NCI-H446 (cell line): ENCODE measurements at regions not wholly inside any gene's neighbourhood (a gene's known extent, or its start where the extent isn't known, plus 50 kb on each side); places are given as distances from the start of the nearest gene placed in this dataset.
"Not testable (repeated sequence)": the region's sequence is repeated elsewhere in the genome, so short reads cannot be mapped to it uniquely, and the experiment has no call there.

Experiments used
- DNase-seq, 2 experiments: peaks; one replicate each; lab custom pipeline; 2025; lab: John Stamatoyannopoulos, UW

DNA sequence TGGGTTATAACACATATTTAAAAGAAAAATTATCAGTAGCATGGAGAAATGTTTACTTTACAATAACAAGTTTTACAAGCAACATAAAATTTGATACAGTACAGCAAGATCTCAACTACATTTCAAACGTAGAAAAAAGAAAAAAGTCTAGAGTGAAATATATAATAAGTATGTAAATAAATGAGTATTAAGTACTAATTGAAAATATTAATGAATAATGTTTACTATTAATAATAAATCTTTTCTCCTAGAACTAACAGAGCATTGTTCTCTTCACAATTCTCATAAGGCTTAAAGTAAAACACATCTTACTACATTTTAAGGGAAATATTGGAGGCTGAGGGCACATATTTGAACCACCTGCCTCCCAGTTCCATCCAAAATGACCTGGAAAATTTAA is 72.1 kb downstream of the TMEM212 start:
- no peak for DNase-seq

DNA sequence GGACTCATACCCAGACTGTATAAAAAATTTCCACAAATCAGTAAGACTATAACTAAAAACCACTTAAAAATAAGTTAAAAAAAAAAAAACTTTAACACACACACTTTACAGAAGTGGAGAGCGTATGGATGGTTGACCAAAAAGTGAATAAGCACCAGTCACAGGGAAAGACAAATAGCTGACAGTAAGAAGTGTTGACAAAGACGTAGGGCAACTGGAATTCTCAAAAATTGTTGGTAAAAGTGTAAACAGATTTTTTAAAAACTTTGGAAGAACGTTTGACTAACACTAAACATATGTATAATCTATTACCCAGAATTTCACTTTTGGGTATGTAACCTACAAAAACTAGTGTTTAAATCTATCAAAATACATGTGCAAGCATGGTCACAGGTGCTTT is 73.7 kb downstream of the TMEM212 start:
- DNase-seq, result no peak

DNA sequence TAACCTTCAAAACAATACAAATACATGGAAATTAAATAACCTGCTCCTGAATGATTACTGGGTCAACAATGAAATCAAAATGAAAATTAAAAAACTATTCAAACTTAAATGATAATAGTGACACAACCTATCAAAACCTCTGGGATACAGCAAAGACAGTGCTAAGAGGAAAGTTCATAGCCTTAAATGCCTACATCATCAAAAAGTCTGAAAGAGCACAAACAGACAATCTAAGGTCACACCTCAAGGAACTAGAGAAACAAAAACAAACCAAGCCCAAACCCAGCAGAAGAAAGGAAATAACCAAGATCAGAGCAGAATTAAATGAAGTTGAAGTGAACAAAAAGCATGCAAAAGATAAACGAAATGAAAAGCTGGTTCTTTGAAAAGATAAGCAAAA is 79.5 kb downstream of the TMEM212 start:
- DNase-seq, result not testable (repeated sequence)

DNA sequence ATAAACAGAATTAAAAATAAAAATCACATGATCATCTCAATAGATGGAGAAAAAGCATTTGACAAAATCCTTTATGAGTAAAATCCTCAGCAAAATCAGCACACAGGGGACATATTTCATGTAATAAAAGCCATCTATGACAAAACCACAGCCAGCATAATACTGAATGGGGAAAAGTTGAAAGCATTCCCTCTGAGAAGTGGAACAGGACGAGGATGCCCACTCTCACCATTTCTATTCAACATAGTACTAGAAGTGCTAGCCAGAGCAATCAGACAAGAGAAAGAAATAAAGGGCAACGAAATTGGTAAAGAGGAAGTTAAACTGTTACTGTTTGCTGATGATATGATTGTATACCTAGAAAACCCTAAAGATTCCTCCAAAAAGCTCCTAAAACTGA is 80.5 kb downstream of the TMEM212 start:
- not testable (repeated sequence) for DNase-seq

DNA sequence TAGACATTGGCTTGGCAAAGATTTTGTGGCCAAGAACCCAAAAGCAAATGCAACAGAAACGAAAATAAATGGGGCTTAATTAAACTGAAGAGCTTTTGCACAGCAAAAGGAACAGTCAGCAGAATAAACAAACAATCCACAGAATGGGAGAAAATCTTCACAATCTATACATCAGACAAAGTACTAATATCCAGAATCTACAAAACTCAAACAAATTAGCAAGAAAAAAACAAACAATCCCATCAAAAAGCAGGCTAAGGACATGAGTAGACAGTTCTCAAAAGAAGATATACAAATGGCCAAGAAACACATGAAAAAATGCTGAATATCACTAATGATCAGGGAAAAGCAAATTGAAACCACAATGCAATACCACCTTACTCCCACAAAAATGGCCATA is 81.7 kb downstream of the TMEM212 start:
- DNase-seq, result not testable (repeated sequence)

DNA sequence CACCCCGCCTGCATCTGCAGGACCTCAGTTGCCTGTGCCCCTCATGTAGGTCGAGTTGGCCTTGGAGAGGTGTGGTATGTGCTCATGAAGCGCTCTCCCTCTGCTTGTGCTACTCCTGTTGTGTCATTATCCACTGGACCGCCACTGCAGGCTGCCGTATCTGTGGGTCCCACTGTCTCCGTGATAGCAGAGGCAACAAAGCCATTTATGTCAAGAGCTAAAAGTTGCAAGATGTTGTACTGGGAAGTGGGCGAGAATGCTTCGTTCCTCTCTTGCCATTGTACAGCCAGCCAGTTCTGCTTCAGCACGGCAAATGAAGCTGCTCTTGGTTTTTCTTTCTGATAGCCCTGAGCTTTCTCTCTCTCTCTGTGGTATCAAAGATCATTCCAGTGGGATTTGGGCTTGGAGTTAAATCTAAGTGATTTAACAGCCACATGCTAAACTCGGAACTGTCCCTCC is 89.0 kb downstream of the TMEM212 start:
- DNase-seq, result no peak

DNA sequence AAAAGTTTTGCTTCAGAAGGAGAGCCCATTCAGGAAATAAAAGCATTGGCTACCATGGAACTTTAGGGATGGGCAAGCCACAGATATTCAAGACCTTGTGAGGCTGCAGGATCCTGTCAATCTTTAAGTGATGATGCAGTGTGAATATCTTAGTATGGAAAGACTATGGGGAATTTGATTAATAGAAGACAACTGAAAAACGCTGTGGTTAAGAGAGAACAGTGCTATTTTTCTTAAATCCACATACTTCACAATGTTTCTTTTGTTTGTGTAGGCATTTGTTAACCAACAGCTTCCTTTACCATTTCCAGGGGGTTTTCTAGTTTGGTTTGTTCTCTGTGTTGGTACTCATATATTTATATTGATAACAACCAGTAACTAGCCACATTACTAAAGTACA is 90.3 kb downstream of the TMEM212 start:
- DNase-seq, result no peak

DNA sequence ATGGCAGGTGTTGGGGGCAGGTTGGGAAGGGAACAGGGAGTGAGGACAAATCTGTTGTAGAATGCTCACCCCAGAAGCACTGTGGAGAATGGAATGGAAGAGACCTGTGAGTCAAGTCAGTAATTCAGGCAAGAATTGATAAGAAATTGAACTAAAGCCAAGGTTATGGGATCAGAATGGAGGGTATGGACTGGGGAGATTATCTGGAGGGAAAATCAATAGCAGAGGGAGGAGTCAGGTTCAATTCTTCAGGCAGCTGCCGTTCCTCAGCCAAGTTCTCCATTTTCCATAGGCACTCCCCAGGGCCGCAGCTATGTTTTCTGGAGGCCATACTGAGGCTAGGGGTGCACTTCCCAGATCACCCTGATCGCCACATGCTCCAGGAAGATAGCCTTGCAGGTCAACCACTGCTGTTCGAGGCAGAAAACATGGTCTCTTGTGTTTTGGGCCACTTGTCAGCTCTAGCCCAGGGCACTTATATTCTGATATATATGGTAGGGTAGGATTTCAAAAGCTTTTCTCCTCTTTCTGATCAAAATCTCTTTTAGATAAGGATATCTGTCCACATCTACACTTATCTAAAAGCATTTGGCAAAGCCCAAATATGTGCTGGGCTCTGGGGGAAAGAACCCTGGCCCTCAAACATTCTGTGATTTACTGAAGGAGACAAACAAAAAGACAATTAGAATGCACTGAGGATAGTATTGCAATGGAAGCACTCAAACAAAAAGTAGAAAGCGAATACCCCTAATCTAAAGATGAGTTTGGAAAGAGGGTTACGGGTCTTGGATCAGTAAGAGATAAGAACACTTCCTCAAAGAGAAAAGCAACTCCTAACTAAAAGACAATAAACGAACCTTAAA is 92.3 kb downstream of the TMEM212 start:
- no peak for DNase-seq

DNA sequence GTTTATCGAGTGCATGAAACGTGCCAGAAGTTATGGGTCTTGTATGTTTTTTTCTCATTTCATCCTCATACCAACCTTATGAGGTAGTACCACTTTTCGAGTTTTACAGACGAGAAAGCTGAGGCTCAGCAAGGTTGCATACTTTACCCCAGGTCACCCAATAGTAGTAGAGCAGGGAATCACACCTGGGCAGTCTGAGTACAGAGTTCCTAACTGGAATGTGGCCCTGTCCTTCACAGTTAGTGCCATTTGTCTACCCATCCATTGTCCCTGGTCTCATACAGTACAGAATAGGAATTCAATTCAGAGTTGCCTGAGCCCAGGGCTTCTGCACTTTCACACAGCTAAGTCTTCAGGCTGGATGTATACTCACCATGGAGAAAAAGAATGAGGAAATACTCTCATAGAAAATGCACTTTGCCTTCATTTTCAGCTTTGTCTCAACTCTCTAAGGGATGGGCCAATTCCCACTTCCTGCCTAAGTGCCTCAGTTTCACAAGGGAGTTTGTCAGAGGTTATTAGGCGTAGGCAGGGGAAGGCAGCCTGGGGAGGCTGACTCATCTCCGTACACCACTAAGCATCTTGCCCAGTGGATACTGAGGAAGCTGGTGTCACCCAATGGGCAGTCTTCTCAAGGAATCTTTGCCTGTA is 93.2 kb downstream of the TMEM212 start:
- no peak for DNase-seq

DNA sequence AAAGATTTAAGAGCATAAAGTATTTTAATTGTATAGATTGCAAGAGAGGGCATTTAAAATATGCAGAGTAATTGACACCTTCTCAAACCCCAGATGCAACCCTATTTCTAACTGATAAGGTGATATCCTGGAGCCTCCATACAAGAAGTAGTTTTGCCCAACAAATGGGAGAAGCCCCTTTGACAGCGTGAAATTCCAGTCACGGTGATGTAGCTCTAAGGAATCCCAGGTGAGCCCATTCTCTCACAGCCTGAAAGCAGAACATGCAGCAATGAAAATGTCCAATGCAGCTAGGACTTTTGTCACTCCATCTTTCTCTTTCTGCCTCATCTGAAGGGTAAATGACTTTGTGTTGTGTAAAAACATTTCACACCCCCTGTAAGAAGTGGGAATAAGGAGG is 96.4 kb downstream of the TMEM212 start:
- no peak for DNase-seq

DNA sequence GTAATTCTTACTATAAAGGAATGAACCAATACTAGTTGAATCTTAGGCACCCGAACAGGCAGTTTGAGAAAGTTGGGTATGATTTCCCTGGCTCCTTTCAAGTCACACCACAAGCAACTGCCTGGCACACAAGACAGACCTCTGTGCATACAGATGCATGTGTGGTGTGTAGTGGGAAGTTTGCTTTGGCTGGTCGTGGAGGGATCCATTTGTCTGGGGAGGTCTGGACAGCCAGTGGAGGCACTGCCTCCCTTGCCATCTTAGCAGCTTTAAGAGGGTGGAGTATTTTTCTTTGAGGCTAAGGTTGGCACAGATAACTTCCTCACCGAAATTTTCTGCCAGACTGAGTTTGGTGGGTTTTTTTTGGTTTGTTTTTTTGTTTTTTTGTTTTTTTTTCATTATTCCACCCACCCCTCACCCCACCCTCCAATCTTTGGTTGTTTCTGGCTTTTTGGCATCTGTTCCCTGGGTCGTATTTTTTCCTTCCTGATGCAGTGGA is 97.1 kb downstream of the TMEM212 start:
- no peak for DNase-seq

DNA sequence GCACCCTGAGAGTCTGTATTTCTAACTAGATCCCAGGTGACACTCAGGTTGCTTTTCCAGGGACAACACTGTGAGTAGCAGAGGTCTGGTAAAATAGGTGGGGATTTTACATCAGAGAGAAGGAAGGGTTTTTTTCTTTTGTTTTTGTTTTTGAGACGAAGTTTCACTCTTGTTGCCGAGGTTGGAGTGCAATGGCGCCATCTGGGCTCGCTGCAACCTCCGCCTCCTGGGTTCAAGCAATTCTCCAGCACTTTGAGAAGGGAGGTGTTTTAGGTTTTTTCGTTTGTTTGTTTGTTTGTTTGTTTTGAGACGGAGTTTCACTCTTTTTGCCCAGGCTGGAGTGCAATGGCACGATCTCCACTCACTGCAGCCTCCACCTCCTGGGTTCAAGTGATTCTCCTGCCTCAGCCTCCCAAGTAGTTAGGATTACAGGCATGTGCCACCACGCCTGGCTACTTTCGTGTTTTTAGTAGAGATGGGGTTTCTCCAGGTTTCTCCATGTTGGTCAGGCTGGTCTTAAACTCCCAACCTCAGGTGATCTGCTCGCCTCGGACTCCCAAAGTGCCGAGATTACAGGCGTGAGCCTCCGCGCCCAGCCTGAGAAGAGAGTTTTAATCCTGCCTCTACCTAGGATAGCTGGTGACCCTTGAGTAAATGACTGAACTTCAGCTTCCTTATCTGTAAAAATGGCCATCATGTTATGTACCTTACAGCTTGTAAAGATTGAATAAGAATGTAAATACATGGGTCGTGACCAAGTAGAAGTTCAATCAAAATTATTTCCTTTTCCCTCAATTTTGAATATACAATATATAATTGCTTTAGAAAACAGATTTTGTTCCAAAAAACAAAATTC is 95.9 kb upstream of the FNDC3B start:
- DNase-seq, result no peak

DNA sequence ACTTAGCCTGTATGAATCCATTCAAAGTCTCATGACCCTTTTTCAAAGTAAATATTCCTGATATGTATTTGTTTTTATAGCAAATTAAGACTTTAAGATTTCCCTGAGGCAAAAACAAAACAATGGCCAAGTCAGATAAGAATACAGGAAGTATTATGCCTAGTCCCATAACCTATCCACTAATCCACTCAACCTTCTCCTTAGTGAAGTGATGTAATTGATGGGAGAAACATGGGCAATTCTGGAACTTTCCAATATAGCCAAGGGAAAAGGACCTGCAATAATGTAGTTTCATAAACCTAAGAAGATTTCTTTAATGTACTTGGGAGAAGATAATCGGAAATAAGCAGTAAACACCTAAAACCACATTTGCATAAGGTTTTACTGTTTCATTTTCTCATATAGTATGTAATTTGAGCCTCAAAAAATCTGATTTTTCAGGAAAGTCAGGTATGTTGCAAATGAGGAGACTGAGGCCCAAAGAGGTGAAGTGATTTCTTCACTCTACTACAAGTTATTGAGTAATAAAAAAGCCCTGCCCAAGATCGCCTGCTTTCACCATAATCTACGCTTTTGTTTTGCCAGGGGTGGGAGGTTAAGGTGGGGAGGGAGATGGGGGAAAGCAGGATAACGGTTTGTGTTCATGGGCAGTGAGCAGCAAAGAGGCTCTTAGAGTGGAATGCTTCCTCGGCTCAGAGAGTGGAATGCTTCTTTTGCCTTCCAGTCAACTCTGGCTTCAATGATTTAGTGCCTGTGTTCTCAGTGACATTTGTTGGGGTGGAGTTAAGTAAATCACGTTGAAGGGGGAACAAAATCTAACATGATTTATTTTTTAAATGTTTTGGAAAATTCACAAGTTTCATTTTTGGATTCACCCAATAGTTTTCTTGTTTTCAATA is 95.0 kb upstream of the FNDC3B start:
- DNase-seq, result peak in 1 of 2 experiments; percentile 10

DNA sequence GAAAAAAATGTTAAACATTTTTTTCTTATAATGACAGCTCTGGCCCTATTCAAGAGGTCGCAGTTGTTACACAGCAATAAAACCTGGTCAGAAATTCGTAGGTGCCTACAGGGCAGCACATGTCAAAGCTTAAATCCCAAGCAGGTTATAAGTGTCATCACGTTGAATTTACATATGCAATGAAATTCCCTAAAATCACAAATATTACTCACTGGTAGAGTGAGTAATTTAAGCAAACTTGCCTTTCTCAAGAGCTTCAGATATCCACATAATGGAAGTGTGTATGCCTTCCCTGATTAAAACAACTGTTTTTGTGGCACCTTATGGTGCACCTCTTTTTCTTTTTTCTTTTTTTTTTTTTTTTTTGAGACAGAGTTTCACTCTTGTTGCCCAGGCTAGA is 90.7 kb upstream of the FNDC3B start:
- DNase-seq, result no peak

DNA sequence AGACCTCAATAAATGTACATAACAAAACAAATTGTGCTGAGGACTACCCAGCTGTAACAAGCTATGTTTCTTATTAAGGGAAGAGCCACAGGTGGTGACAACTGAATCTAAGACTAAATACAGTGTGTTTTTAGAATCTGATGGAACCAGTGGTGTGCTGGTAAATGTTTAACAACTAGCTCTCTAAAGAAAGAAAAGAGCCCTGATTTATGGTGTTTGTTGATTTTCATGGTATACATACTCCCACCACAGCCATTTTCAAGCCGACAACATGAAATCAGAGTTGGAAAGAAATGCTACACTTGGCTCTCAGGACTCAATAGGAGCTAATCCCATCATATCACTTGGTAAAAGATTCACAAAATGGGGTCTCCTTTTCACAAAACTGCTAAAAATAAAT is 89.8 kb upstream of the FNDC3B start:
- no peak for DNase-seq

DNA sequence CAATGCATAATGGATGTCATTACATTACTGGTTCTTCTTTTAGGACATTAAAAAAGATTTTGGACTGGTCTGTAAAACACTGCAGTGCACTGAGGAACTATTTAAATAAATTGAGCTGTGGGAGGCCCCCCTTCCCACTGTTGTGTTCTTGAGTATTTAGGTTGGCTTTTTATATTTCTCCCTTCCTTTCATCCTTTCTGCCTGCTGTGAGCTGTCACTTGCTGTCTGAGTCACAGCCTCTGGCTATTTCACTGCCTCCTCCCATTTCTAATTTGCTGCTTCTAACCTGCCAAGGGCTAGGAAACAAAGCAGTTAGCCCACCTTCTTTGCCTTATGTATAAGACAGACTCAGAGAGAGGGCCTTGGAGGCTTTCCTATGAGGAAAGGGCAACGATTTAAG is 89.0 kb upstream of the FNDC3B start:
- peak in 1 of 2 experiments; percentile 8 for DNase-seq

DNA sequence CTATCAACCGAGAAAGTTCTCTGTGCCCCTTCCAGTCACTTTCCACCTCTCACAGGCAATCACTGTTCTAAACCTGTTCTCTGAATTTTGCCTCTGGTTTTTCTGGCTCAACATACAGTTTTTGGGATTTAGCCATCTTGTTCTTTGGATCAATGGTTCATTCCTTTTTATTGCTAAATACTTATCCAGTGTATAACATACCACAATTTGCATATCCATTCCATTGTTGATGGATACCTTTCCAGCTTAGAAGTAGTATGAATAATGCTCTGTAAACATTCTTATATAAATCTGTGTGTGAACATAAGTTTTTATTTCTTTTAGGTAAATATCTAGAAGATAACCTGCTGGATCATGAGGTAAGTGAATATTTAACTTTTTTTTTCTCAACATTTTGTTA is 87.8 kb upstream of the FNDC3B start:
- DNase-seq, result no peak

DNA sequence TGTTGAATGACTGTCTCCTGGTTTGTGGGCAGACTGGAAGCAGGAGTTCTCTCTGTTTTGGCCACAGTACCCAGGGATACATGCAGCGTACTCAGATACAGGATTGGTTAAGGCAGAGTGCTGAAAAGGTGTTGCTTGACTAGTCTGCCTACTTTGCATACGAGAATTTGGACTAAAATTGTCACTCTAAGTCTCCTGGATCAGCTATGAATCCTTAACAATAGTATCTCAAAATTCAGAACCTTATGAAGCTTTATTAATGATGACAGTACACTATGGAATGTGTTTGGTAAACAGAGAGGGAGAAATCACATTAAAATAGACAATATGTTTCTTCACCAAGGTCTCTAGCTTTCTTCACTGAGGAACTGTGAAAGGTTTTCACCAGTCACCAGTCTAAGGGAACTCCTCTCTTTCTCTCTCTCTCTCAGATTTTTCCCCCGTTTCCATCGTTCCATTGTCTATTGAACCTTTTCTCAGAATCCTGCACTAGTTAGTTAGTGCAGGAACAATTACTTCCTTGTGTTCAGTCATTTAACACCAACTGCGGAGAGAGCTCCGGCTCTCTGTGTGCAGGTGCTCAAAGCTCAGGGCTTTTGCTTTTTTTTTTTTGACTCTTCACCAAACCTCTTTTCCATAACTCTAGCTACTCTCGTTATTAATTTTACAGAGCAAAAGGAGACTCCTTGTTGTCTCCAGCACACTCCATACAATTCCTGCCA is 85.9 kb upstream of the FNDC3B start:
- no peak for DNase-seq

DNA sequence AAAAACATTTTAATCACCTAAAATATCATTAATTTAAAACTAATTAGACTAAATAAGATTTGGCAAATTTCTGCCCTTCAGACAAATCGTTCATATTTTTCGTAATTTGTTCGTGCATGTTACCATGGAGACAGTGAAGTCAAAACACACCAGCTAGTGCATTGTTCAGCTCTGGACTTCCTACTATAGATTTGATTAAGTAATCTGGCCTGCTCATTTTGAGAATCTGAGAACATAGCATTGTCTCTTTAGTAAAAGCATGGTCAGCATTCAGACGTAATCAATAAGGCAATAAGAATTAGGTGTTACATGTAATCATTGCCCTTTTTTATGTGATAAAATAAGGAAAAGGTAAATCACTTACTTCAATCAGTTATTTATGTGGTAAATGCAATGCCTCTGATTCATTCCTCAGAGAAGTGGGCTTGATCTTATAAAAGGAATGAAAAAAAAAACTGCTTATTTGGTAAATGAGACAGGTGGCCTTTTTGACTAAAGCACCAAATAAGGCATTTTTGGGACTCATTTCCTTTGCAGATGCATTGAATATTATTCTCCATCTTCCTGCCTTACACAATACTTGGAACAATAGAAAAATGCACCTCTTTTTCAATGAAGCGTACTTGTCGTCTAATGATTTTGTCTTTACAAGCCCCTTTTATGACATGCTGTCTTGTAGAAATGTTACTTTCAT is 84.5 kb upstream of the FNDC3B start:
- DNase-seq, result no peak

DNA sequence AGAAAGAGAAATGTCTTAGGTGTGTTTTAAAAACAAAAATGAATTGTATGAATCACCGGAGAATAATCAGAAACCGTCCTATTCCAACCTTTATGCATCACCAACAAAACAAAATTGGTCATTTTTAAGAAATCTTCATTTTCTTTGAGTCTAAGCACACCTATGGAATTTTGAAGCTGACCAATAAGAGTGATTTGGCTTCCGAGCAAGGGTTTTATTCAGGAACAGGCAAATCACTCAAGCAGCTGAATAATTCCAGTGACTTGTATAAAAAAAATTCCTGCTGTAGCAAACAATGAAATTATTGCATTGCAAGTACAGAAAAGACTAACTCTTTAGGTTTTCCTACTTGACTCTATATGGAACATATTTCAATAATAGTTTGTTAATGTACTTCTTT is 83.8 kb upstream of the FNDC3B start:
- DNase-seq, result no peak
